ELR (cell line): ENCODE measurements at regions not wholly inside any gene's neighbourhood (a gene's known extent, or its start where the extent isn't known, plus 50 kb on each side); places are given as distances from the start of the nearest gene placed in this dataset.
A peak's percentile ranks its signal among the peaks of the same experiment; 100 is the strongest.
"Not testable (repeated sequence)": the region's sequence is repeated elsewhere in the genome, so short reads cannot be mapped to it uniquely, and the experiment has no call there.

Experiments
- DNase-seq: peaks from one replicate; pipeline ENCODE4 v3.0.0-alpha.2; 2015; ENCODE audit warnings: low read depth

GRCh38 chr1:121003230-121003629 is 113.7 kb downstream of the PPIAL4A start:
- DNase-seq: not testable (repeated sequence)

GRCh38 chr1:121006826-121007225 is 117.3 kb downstream of the PPIAL4A start:
- not testable (repeated sequence) for DNase-seq

DNA sequence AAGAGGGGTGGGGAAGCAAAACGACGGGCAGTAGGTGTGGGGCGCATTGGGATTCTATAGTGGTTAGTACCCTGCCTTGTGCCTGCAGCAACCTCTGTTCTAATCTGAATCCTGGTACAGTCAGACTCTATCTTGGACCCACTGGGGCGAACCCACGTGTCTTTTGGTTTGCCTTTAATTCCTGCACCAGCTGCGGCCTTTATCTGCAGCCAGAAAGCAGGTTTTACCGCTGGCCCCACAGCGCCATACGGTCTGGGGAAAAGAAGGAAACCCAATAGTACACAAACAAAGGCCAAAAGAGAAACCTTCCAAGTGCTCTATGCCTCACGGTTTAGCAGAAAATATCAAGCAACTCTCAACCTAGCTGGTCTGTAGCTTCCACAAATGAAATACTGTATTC is 118.2 kb downstream of the PPIAL4A start:
- not testable (repeated sequence) for DNase-seq

- DNase-seq: not testable (repeated sequence)
Observed at GRCh38 chr1:121008512-121009215, 119.1 kb downstream of the PPIAL4A start.

GRCh38 chr1:121009216-121010057 is 119.9 kb downstream of the PPIAL4A start:
- peak; percentile 28 for DNase-seq

GRCh38 chr1:121010141-121010540 is 120.6 kb downstream of the PPIAL4A start:
- DNase-seq: not testable (repeated sequence)

GRCh38 chr1:121013181-121013580 is 123.6 kb downstream of the PPIAL4A start:
- not testable (repeated sequence) for DNase-seq

DNA sequence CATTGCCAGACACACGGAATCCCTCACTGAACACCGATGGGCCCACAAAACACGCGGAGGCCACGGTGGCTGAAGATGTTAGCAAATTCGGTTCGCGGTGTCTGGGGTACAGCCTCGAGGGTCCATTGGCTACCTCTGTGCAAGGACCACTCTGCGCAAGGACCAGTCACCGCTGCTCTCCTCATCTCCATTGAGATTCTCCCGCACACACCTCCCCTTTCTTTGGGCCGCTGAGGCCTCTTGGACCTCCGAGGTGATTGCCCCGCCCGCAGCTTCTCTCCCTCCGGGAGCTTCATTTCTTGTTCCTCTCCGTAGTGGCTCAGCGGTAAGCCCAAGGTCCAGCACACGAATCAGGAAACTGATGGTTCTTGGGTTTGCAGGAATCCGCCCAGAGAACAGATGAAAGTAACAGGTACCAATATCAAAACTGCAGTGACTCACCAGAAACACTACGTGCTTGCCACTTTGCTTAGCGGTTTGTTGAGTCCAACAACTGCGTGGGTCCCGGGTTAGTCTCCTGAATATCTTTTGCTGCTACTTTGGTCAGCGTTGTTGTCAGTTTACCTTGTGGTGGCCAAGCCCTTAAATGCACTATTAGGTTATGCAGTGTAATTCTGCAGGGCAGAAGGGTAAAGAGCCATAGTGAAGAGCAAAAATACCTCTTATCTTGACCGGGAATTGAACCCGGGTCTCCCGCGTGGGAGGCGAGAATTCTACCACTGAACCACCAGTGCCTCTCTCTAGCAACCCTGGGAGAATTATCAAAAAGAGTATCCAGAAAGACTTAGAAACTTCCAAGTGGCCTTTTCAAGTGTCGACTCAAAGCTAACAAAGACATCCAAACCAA is 126.8 kb downstream of the PPIAL4A start:
- DNase-seq: peak; percentile 77

DNA sequence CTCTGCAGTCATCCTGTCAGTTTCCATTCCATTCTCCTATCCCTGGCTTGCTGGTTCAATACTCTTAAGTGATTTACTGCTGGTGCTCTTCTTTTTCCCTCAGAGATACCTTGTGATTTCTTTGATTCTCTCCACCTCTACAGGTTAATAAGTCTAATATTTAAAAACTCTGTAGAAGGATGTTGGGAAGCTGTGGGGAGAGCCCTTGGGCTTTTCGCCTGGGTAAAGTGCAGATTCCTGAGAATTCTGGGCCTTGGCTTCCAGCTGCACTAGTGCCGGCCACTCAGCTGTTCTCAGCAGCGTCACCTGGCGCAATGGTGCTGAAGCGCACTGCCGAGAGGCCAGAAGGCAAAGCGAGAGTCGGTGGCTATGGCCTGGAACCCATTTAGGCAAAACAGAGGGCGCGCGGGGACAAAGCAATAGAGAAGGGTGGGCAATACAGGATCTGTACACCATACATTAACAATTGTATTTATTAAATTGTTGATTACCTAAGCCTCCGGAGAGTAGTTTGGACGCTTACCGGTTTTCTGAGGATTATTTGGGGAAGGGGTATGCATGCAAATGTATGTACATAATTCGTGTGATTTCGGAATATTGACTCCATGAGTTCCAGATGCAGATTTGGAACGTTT is 130.3 kb downstream of the PPIAL4A start:
- not testable (repeated sequence) for DNase-seq

- DNase-seq: peak; percentile 61
Observed at GRCh38 chr1:121020350-121021236, 131.0 kb downstream of the PPIAL4A start.

DNA sequence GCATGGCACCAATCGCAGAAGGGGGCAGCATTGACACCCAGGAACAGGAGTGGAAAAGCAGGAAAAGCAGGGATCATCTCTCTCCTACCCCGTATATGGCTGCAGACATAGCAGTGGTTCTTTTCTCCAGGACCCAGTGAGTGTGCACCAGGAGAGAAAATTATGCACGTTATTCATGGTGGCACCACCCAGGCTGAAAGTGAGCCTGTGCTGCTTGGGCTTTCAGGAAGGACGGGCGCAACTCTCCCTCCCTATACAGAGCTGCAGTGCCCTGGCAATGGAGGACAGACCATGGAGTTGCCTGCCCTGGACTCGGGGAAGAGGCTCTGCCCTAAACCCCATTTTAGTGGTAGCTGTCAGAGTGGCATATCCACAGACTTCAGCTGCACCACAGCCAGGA is 132.1 kb downstream of the PPIAL4A start:
- DNase-seq: not testable (repeated sequence)

- not testable (repeated sequence) for DNase-seq
Observed at GRCh38 chr1:121032878-121033494, 143.4 kb downstream of the PPIAL4A start.

DNA sequence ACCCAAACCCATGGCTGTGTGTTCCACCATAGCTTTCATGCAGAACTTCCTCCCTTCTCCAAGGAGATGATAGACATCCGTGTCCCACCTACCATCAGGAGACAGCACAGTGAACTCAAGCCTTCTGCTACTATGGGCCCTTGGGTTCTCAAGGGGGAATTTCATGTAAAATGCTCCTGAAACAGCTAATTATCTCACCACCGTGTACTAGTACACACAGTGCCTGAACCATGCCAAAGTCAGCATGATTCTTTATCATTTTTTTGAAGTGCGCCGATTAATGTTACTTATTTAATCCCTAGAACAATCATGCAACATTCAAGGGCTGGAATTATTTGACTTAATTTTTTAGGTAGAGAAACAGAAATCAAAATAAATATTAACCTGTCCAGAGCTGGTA is 147.2 kb downstream of the PPIAL4A start:
- DNase-seq: not testable (repeated sequence)

GRCh38 chr1:121040974-121041373 is 143.2 kb downstream of the FAM72B start:
- not testable (repeated sequence) for DNase-seq

- not testable (repeated sequence) for DNase-seq
Observed at GRCh38 chr1:121041497-121041896, 142.6 kb downstream of the FAM72B start.

- DNase-seq: not testable (repeated sequence)
Observed at GRCh38 chr1:121042882-121043281, 141.3 kb downstream of the FAM72B start.

DNA sequence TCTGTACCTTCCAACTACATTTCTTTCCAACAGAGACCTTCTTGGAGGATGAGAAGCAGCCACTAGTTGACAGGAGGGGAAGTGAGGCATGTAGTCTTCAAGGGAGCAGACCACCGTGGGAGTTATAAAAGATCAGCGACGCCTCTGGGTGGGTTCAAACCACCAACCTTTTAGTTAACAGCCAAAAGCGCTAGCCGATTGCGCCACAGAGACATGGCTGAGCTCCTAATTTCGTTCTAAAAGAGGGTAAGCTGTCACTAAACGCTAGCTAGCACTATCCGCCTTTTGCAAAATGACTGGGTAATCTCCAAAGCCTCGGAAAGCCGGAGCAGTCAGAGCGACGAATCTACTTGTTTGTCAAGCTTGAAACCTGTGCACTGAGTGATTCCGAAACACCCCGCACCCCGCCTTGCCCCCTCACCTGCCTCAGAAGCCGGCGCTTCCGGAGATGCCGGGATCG is 135.8 kb downstream of the FAM72B start:
- DNase-seq: not testable (repeated sequence)

DNA sequence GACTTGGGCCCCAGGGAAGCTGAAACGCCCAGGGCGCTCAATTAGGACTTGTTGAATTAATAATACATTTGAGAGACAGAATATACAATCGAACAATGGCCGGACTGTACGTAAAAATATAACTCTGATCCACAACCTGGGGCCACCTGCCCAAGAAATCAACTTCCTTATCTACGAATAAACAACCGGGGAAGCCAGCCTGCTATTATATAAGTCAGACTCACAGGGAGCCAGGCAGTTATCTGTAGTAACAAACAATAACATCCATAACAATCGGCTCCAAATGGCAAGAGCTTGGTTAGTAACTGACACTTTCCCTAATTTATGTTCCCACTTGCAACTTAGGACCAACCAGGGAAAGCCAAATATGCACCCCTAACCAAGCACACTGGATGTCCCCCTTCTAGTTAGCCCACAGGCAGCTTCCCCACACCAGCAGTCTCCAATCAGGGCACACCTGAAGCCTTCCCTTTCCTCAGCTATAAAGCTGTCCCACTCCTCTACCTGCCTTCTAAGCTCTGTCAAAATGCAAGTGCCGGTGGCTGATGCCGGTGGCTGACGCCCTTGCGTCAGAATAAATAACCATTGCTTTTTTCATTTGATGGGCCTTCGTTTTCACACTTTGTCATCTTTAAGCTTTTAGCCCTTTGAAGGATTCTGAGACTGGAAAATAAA is 135.2 kb downstream of the FAM72B start:
- DNase-seq: not testable (repeated sequence)

DNA sequence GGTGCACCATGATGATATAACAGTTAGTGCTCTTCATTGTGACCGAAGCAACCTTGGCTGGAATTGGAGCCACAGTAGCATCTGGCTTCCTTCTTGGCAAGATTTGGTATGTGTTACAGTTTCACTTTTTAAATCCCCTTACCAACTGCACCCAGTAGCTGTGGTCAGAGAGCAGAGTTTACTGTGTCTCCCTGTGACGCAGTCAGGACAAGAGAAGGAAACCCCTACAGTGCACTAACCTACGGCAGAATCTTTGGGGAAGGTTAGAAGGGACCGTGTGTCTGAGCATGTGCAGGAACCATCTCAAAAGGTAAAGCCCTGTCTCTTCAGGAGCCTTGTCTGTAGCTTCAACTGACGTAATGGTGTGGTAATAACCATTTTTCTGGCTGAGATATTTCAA is 134.0 kb downstream of the FAM72B start:
- DNase-seq: not testable (repeated sequence)
